ENCODE measurements at regions not wholly inside any gene's neighbourhood (a gene's known extent, or its start where the extent isn't known, plus 50 kb on each side); places are given as distances from the start of the nearest gene placed in this dataset.

- CTCF ChIA-PET, result no interaction called here
Observed at GRCh38 chr4:132132433-132132832, 1016.7 kb upstream of the PCDH10 start.

GRCh38 chr4:132169660-132170059, 979.4 kb upstream of the PCDH10 start:
- no peak for DNase-seq (ENCODE audit: low spot score)
- Histone ChIP-seq H3K9me3 (ENCODE audit: low read depth, low read length, poor library complexity, severe bottlenecking) (no peaks in the 10 kb centered on the region), H3K4me1 (ENCODE audit: insufficient read depth, low read length, poor library complexity, severe bottlenecking) (no peaks in the 10 kb centered on the region), H3K4me3 (ENCODE audit: low read depth, low read length, poor library complexity, severe bottlenecking) (no peak overlapping the region), H3K27ac (ENCODE audit: low read depth, low read length, poor library complexity, severe bottlenecking) (no peak overlapping the region), H3K27me3 (replicated peaks; ENCODE audit: insufficient read depth, low read depth, low read length, poor library complexity) (no peaks in the 10 kb centered on the region), H3K36me3 (ENCODE audit: insufficient read depth, low read length, poor library complexity, severe bottlenecking) (no peaks in the 10 kb centered on the region)
- ChIA-PET CTCF (no interaction called here), POLR2A (ENCODE audit: low non-redundant PET) (no interaction called here)
- TF ChIP-seq EZH2 (IDR thresholded peaks at IDR 0.05; ENCODE audit: borderline replicate concordance, low read depth, low read length, poor library complexity, severe bottlenecking) (no peak), CTCF (conservative IDR thresholded peaks at IDR 0.05; ENCODE audit: low read depth, low read length) (no peak)
- no TSS peak for BruUV-seq (replicated peaks)
- intact Hi-C loops (cut with micrococcal nuclease; ENCODE audit: unreplicated experiment), result no loop called here

More at GRCh38 chr4:132132433-132132832, 1016.7 kb upstream of the PCDH10 start:
- TF ChIP-seq EZH2 (IDR thresholded peaks at IDR 0.05; ENCODE audit: borderline replicate concordance, low read depth, low read length, poor library complexity, severe bottlenecking) (no peak), CTCF (conservative IDR thresholded peaks at IDR 0.05; ENCODE audit: low read depth, low read length) (no peak)
- intact Hi-C loops (cut with micrococcal nuclease; ENCODE audit: unreplicated experiment), result no loop called here
- H3K9me3 ChIP-seq (ENCODE audit: low read depth, low read length, poor library complexity, severe bottlenecking), result peaks cover 6% of the 10 kb centered on the region
- no peak overlapping the region for H3K27ac ChIP-seq (ENCODE audit: low read depth, low read length, poor library complexity, severe bottlenecking)
- no peaks in the 10 kb centered on the region for H3K4me1 ChIP-seq (ENCODE audit: insufficient read depth, low read length, poor library complexity, severe bottlenecking)
- no peak for DNase-seq (ENCODE audit: low spot score)
- no peaks in the 10 kb centered on the region for H3K27me3 ChIP-seq (replicated peaks; ENCODE audit: insufficient read depth, low read depth, low read length, poor library complexity)
- H3K36me3 ChIP-seq (ENCODE audit: insufficient read depth, low read length, poor library complexity, severe bottlenecking), result no peaks in the 10 kb centered on the region
- POLR2A ChIA-PET (ENCODE audit: low non-redundant PET), result no interaction called here
- BruUV-seq (replicated peaks), result no TSS peak
- H3K4me3 ChIP-seq (ENCODE audit: low read depth, low read length, poor library complexity, severe bottlenecking), result no peak overlapping the region

GRCh38 chr4:132180020-132180427, 969.1 kb upstream of the PCDH10 start:
- TF ChIP-seq EZH2 (IDR thresholded peaks at IDR 0.05; ENCODE audit: borderline replicate concordance, low read depth, low read length, poor library complexity, severe bottlenecking) (no peak), CTCF (conservative IDR thresholded peaks at IDR 0.05; ENCODE audit: low read depth, low read length) (no peak)
- CTCF ChIA-PET, result no interaction called here
- no peaks in the 10 kb centered on the region for H3K27me3 ChIP-seq (replicated peaks; ENCODE audit: insufficient read depth, low read depth, low read length, poor library complexity)
- H3K36me3 ChIP-seq (ENCODE audit: insufficient read depth, low read length, poor library complexity, severe bottlenecking), result no peaks in the 10 kb centered on the region
- H3K27ac ChIP-seq (ENCODE audit: low read depth, low read length, poor library complexity, severe bottlenecking), result no peak overlapping the region
- no peak for DNase-seq (ENCODE audit: low spot score)
- H3K9me3 ChIP-seq (ENCODE audit: low read depth, low read length, poor library complexity, severe bottlenecking), result peaks cover 7% of the 10 kb centered on the region
- H3K4me1 ChIP-seq (ENCODE audit: insufficient read depth, low read length, poor library complexity, severe bottlenecking), result no peaks in the 10 kb centered on the region
- BruUV-seq (replicated peaks), result no TSS peak
- no peak overlapping the region for H3K4me3 ChIP-seq (ENCODE audit: low read depth, low read length, poor library complexity, severe bottlenecking)
- POLR2A ChIA-PET (ENCODE audit: low non-redundant PET), result no interaction called here
- intact Hi-C loops (cut with micrococcal nuclease; ENCODE audit: unreplicated experiment), result no loop called here
